ENCODE measurements at regions not wholly inside any gene's neighbourhood (a gene's known extent, or its start where the extent isn't known, plus 50 kb on each side); places are given as distances from the start of the nearest gene placed in this dataset.
"Not testable (repeated sequence)": the region's sequence is repeated elsewhere in the genome, so short reads cannot be mapped to it uniquely, and the experiment has no call there.

- ATAC-seq (no peak), DNase-seq (ENCODE audit: low spot score) (no peak)
- Mint-ChIP-seq H3K9me3 (peaks cover 43% of the 10 kb centered on the region), H3K4me1 (no peaks in the 10 kb centered on the region), H3K4me3 (no peak overlapping the region), H3K36me3 (ENCODE audit: low read depth) (peaks cover 42% of the 10 kb centered on the region), H3K27ac (no peak overlapping the region), H3K27me3 (ENCODE audit: insufficient read depth, low read depth, poor library complexity) (peaks cover under 1% of the 10 kb centered on the region)
- Histone ChIP-seq H3K36me3 (ENCODE audit: insufficient read depth) (peaks cover 18% of the 10 kb centered on the region), H3K27ac (ENCODE audit: low read depth) (no peak overlapping the region), H2AFZ (no peak overlapping the region), H3K4me2 (no peak overlapping the region), H3K79me2 (replicated peaks; ENCODE audit: insufficient read depth) (no peaks in the 10 kb centered on the region), H3K9me2 (ENCODE audit: insufficient read depth) (no peaks in the 10 kb centered on the region), H4K20me1 (replicated peaks; ENCODE audit: insufficient read depth) (no peaks in the 10 kb centered on the region), H3K4me3 (no peak overlapping the region), H3K4me1 (ENCODE audit: insufficient read depth) (no peaks in the 10 kb centered on the region), H3K27me3 (ENCODE audit: insufficient read depth) (no peaks in the 10 kb centered on the region), H3F3A (replicated peaks; ENCODE audit: low read depth) (no peaks in the 10 kb centered on the region)
- TF ChIP-seq NANOG (IDR thresholded peaks at IDR 0.05; ENCODE audit: borderline replicate concordance) (no peak), EZH2phosphoT487 (IDR thresholded peaks at IDR 0.05; ENCODE audit: unreplicated experiment) (no peak)
Observed at GRCh38 chr15:81922143-81922542, 123.7 kb downstream of the MEX3B start.

GRCh38 chr15:81921163-81921562 lies 124.7 kb downstream of the MEX3B start:
- Histone ChIP-seq H3K9me2 (ENCODE audit: insufficient read depth) (no peaks in the 10 kb centered on the region), H3K79me2 (replicated peaks; ENCODE audit: insufficient read depth) (no peaks in the 10 kb centered on the region), H3K27me3 (ENCODE audit: insufficient read depth) (no peaks in the 10 kb centered on the region), H3F3A (replicated peaks; ENCODE audit: low read depth) (no peaks in the 10 kb centered on the region), H3K36me3 (ENCODE audit: insufficient read depth) (peaks cover 18% of the 10 kb centered on the region), H4K20me1 (replicated peaks; ENCODE audit: insufficient read depth) (no peaks in the 10 kb centered on the region), H3K4me3 (no peak overlapping the region), H3K4me1 (ENCODE audit: insufficient read depth) (no peaks in the 10 kb centered on the region), H3K4me2 (no peak overlapping the region), H3K27ac (ENCODE audit: low read depth) (no peak overlapping the region), H2AFZ (no peak overlapping the region)
- Mint-ChIP-seq H3K4me3 (no peak overlapping the region), H3K4me1 (no peaks in the 10 kb centered on the region), H3K27ac (no peak overlapping the region), H3K27me3 (ENCODE audit: insufficient read depth, low read depth, poor library complexity) (peaks cover 4% of the 10 kb centered on the region), H3K9me3 (peaks cover 50% of the 10 kb centered on the region), H3K36me3 (ENCODE audit: low read depth) (peaks cover 44% of the 10 kb centered on the region)
- DNase-seq (ENCODE audit: low spot score) (no peak), ATAC-seq (no peak)
- no peak for TF ChIP-seq EZH2 (IDR thresholded peaks at IDR 0.05; ENCODE audit: low read depth, unreplicated experiment)
- TF ChIP-seq NANOG (IDR thresholded peaks at IDR 0.05; ENCODE audit: borderline replicate concordance) = no peak
- TF ChIP-seq ZNF331 (CRISPR knock-in tag; IDR thresholded peaks at IDR 0.05; ENCODE audit: low read depth) = no peak
- no peak for TF ChIP-seq ZNF114 (CRISPR knock-in tag; IDR thresholded peaks at IDR 0.05)
- no peak for TF ChIP-seq STAT1 (IDR thresholded peaks at IDR 0.05; ENCODE audit: unreplicated experiment)
- TF ChIP-seq CTCF (conservative IDR thresholded peaks at IDR 0.05; ENCODE audit: low read depth in 2 of 2) = no peak
- TF ChIP-seq REST (IDR thresholded peaks at IDR 0.05; ENCODE audit: unreplicated experiment) = no peak

- H3K4me2 ChIP-seq; H3K27ac ChIP-seq (ENCODE audit: low read depth); H3K4me1 ChIP-seq (ENCODE audit: insufficient read depth); H3K27me3 ChIP-seq (ENCODE audit: insufficient read depth); H3F3A ChIP-seq (replicated peaks; ENCODE audit: low read depth); ATAC-seq; H3K79me2 ChIP-seq (replicated peaks; ENCODE audit: insufficient read depth); DNase-seq (ENCODE audit: low spot score); H3K9me2 ChIP-seq (ENCODE audit: insufficient read depth); H3K27me3 Mint-ChIP-seq (ENCODE audit: insufficient read depth, low read depth, poor library complexity); H4K20me1 ChIP-seq (replicated peaks; ENCODE audit: insufficient read depth); H3K27ac Mint-ChIP-seq; H3K4me3 Mint-ChIP-seq; H3K4me3 ChIP-seq; H2AFZ ChIP-seq; H3K4me1 Mint-ChIP-seq: not testable (repeated sequence)
- H3K9me3 Mint-ChIP-seq = peaks cover 50% of the 10 kb centered on the region
- H3K36me3 Mint-ChIP-seq (ENCODE audit: low read depth) = peaks cover 44% of the 10 kb centered on the region
- H3K36me3 ChIP-seq (ENCODE audit: insufficient read depth) = peaks cover 18% of the 10 kb centered on the region
Observed at GRCh38 chr15:81918767-81919166, 127.1 kb downstream of the MEX3B start.

Data from GM23338 (cell line).